ENCODE measurements at regions not wholly inside any gene's neighbourhood (a gene's known extent, or its start where the extent isn't known, plus 50 kb on each side); places are given as distances from the start of the nearest gene placed in this dataset.
A peak's percentile ranks its signal among the peaks of the same experiment; 100 is the strongest.

GRCh38 chr12:76187177-76187576, 102.7 kb upstream of the NAP1L1 start:
- Histone ChIP-seq H2BK120ac (ENCODE audit: low read depth, low read length) (no peak overlapping the region; the same call in 1 of the 2 replicates), H4K20me1 (ENCODE audit: insufficient read depth, low read length) (peaks cover 5% of the 10 kb centered on the region; the same call in 1 of the 2 replicates), H3K14ac (replicated peaks; ENCODE audit: low read depth, low read length) (no peak overlapping the region), H3K4ac (ENCODE audit: low read depth, low read length) (no peak overlapping the region; the same call in 1 of the 2 replicates), H4K8ac (ENCODE audit: low read depth in 2 of 2, low read length in 2 of 2) (no peak overlapping the region), H2BK5ac (ENCODE audit: low read depth, low read length, poor library complexity, severe bottlenecking) (no peak overlapping the region), H3K9me1 (ENCODE audit: insufficient read depth, low read length) (peaks cover 5% of the 10 kb centered on the region), H4K91ac (ENCODE audit: insufficient read depth, low read depth, low read length) (no peak overlapping the region; the same call in 1 of the 2 replicates), H2AK5ac (ENCODE audit: low read depth, low read length) (no peak overlapping the region), H2AFZ (replicated peaks; ENCODE audit: low read length, poor library complexity) (no peak overlapping the region), H3K36me3 (ENCODE audit: control insufficient read depth, insufficient read depth, low read length) (no peaks in the 10 kb centered on the region), H2AK9ac (replicated peaks; ENCODE audit: low read depth, low read length, poor library complexity) (no peak overlapping the region), H3K9ac (ENCODE audit: low read depth, low read length) (no peak overlapping the region), H3K4me1 (ENCODE audit: control insufficient read depth, insufficient read depth, low read length) (peaks cover 8% of the 10 kb centered on the region), H3K27me3 (ENCODE audit: control insufficient read depth, insufficient read depth, low read length) (no peaks in the 10 kb centered on the region), H3K56ac (ENCODE audit: extremely low read depth, insufficient read depth, low read length) (no peak overlapping the region), H3K9me3 (ENCODE audit: control insufficient read depth, insufficient read depth, low read length) (no peaks in the 10 kb centered on the region), H3K4me3 (ENCODE audit: insufficient read depth, low read depth, low read length) (no peak overlapping the region), H3K27ac (ENCODE audit: insufficient read depth, low read length) (no peak overlapping the region), H3K18ac (ENCODE audit: low read depth, low read length) (no peak overlapping the region), H3K79me1 (ENCODE audit: low read depth in 1 of 2, low read length in 2 of 2) (no peaks in the 10 kb centered on the region), H2BK15ac (ENCODE audit: low read depth, low read length) (peak overlapping the region; percentile 53; the same call in 1 of the 3 replicates), H3K23ac (ENCODE audit: low read depth, low read length) (no peak overlapping the region), H2BK20ac (ENCODE audit: low read depth, low read length) (no peak overlapping the region; the same call in 1 of the 2 replicates), H4K5ac (ENCODE audit: low read depth, low read length) (no peak overlapping the region), H3K4me2 (ENCODE audit: low read depth, low read length) (no peak overlapping the region)
- dilution Hi-C loops (cut with HindIII; ENCODE audit: low sequenced_read_pairs, unreplicated experiment), result no loop called here
- no TSS peak for BruUV-seq (replicated peaks)
- intact Hi-C loops (cut with micrococcal nuclease), result no loop called here
- in situ Hi-C loops (cut with MboI; ENCODE audit: low sequenced_read_pairs), result no loop called here
- ChIA-PET CTCF (no interaction called here), POLR2A (ENCODE audit: unreplicated experiment) (no interaction called here)
- no peak for TF ChIP-seq FOS (IDR thresholded peaks at IDR 0.05; ENCODE audit: low read depth, low read length)
- TF ChIP-seq CTCF (conservative IDR thresholded peaks at IDR 0.05; ENCODE audit: low read depth, low read length), result no peak
- no peak for TF ChIP-seq BHLHE40 (IDR thresholded peaks at IDR 0.05; ENCODE audit: low read depth, low read length)
- TF ChIP-seq USF2 (IDR thresholded peaks at IDR 0.05; ENCODE audit: low read depth, low read length), result no peak
- no peak for TF ChIP-seq RAD21 (IDR thresholded peaks at IDR 0.05; ENCODE audit: low read length)
- no peak for TF ChIP-seq SMC3 (IDR thresholded peaks at IDR 0.05; ENCODE audit: low read depth, low read length)
- no peak for TF ChIP-seq MAFK (IDR thresholded peaks at IDR 0.05; ENCODE audit: low read depth, low read length)
- ATAC-seq (ENCODE audit: low read depth) (no peak), DNase-seq (no peak)
- WGBS, 2 experiments (ENCODE audit: extremely low coverage in 2 of 2, insufficient read length in 1 of 2), result no CpG with 5 or more reads among the region's 1 CpG
